ENCODE measurements at regions not wholly inside any gene's neighbourhood (a gene's known extent, or its start where the extent isn't known, plus 50 kb on each side); places are given as distances from the start of the nearest gene placed in this dataset.
A peak's percentile ranks its signal among the peaks of the same experiment; 100 is the strongest.

- peak; percentile 95 for DNase-seq
- Histone ChIP-seq H3K27ac (ENCODE audit: low read length) (peak overlapping the region; percentile 56), H3K4me1 (ENCODE audit: control insufficient read depth, insufficient read depth, low read length) (peaks cover 4% of the 10 kb centered on the region)
Measured at GRCh38 chr4:123299212-123299691, 97.3 kb upstream of the SPRY1 start.

GRCh38 chr4:123300222-123301039, 96.2 kb upstream of the SPRY1 start:
- no peak overlapping the region for H3K4me3 ChIP-seq (ENCODE audit: low read length)
- no peak for DNase-seq
- no peaks in the 10 kb centered on the region for H3K36me3 ChIP-seq (ENCODE audit: control insufficient read depth, insufficient read depth, low read length)
- no CpG with 5 or more reads among the region's 4 CpGs for WGBS (ENCODE audit: insufficient coverage)
- H3K27me3 ChIP-seq (ENCODE audit: control insufficient read depth, insufficient read depth, low read length), result no peaks in the 10 kb centered on the region
- no peak overlapping the region for H3K27ac ChIP-seq (ENCODE audit: low read length)
- no peaks in the 10 kb centered on the region for H3K9me3 ChIP-seq (replicated peaks; ENCODE audit: control insufficient read depth, low read depth, low read length)
- peaks cover 15% of the 10 kb centered on the region for H3K4me1 ChIP-seq (ENCODE audit: control insufficient read depth, insufficient read depth, low read length)

More at GRCh38 chr4:123299212-123299691, 97.3 kb upstream of the SPRY1 start:
- Histone ChIP-seq H3K9me3 (replicated peaks; ENCODE audit: control insufficient read depth, low read depth, low read length) (no peaks in the 10 kb centered on the region), H3K36me3 (ENCODE audit: control insufficient read depth, insufficient read depth, low read length) (no peaks in the 10 kb centered on the region), H3K4me3 (ENCODE audit: low read length) (no peak overlapping the region), H3K27me3 (ENCODE audit: control insufficient read depth, insufficient read depth, low read length) (no peaks in the 10 kb centered on the region)

- Histone ChIP-seq H3K27ac (ENCODE audit: low read length) (no peak overlapping the region), H3K4me1 (ENCODE audit: control insufficient read depth, insufficient read depth, low read length) (peaks cover 15% of the 10 kb centered on the region), H3K36me3 (ENCODE audit: control insufficient read depth, insufficient read depth, low read length) (no peaks in the 10 kb centered on the region), H3K4me3 (ENCODE audit: low read length) (no peak overlapping the region), H3K27me3 (ENCODE audit: control insufficient read depth, insufficient read depth, low read length) (no peaks in the 10 kb centered on the region), H3K9me3 (replicated peaks; ENCODE audit: control insufficient read depth, low read depth, low read length) (no peaks in the 10 kb centered on the region)
- DNase-seq, result no peak
- no CpG with 5 or more reads among the region's 2 CpGs for WGBS (ENCODE audit: insufficient coverage)
Measured at GRCh38 chr4:123301923-123302322, 94.7 kb upstream of the SPRY1 start.

GRCh38 chr4:123304151-123304964, 92.2 kb upstream of the SPRY1 start:
- H3K27ac ChIP-seq (ENCODE audit: low read length), result peak overlapping the region; percentile 74
- H3K36me3 ChIP-seq (ENCODE audit: control insufficient read depth, insufficient read depth, low read length), result no peaks in the 10 kb centered on the region
- no peak overlapping the region for H3K4me3 ChIP-seq (ENCODE audit: low read length)
- no peaks in the 10 kb centered on the region for H3K27me3 ChIP-seq (ENCODE audit: control insufficient read depth, insufficient read depth, low read length)
- H3K4me1 ChIP-seq (ENCODE audit: control insufficient read depth, insufficient read depth, low read length), result peaks cover 15% of the 10 kb centered on the region
- 30% methylated on average over 10 of the region's 17 CpGs for WGBS (ENCODE audit: insufficient coverage)
- no peaks in the 10 kb centered on the region for H3K9me3 ChIP-seq (replicated peaks; ENCODE audit: control insufficient read depth, low read depth, low read length)
- peak; percentile 88 for DNase-seq

GRCh38 chr4:123305736-123306135, 90.9 kb upstream of the SPRY1 start:
- no peaks in the 10 kb centered on the region for H3K9me3 ChIP-seq (replicated peaks; ENCODE audit: control insufficient read depth, low read depth, low read length)
- H3K27me3 ChIP-seq (ENCODE audit: control insufficient read depth, insufficient read depth, low read length), result no peaks in the 10 kb centered on the region
- no peak overlapping the region for H3K27ac ChIP-seq (ENCODE audit: low read length)
- no peak overlapping the region for H3K4me3 ChIP-seq (ENCODE audit: low read length)
- H3K36me3 ChIP-seq (ENCODE audit: control insufficient read depth, insufficient read depth, low read length), result no peaks in the 10 kb centered on the region
- no peak for DNase-seq
- peaks cover 15% of the 10 kb centered on the region for H3K4me1 ChIP-seq (ENCODE audit: control insufficient read depth, insufficient read depth, low read length)
- no CpG with 5 or more reads among the region's 6 CpGs for WGBS (ENCODE audit: insufficient coverage)

- H3K4me3 ChIP-seq (ENCODE audit: low read length), result no peak overlapping the region
- no CpG with 5 or more reads among the region's 2 CpGs for WGBS (ENCODE audit: insufficient coverage)
- H3K27ac ChIP-seq (ENCODE audit: low read length), result no peak overlapping the region
- H3K4me1 ChIP-seq (ENCODE audit: control insufficient read depth, insufficient read depth, low read length), result peaks cover 15% of the 10 kb centered on the region
- DNase-seq, result peak; percentile 90
- no peaks in the 10 kb centered on the region for H3K9me3 ChIP-seq (replicated peaks; ENCODE audit: control insufficient read depth, low read depth, low read length)
- H3K36me3 ChIP-seq (ENCODE audit: control insufficient read depth, insufficient read depth, low read length), result no peaks in the 10 kb centered on the region
- H3K27me3 ChIP-seq (ENCODE audit: control insufficient read depth, insufficient read depth, low read length), result no peaks in the 10 kb centered on the region
Measured at GRCh38 chr4:123306769-123307168, 89.8 kb upstream of the SPRY1 start.

GRCh38 chr4:123308667-123309066, 87.9 kb upstream of the SPRY1 start:
- no peak overlapping the region for H3K27ac ChIP-seq (ENCODE audit: low read length)
- H3K4me1 ChIP-seq (ENCODE audit: control insufficient read depth, insufficient read depth, low read length), result peaks cover 15% of the 10 kb centered on the region
- DNase-seq, result no peak
- H3K27me3 ChIP-seq (ENCODE audit: control insufficient read depth, insufficient read depth, low read length), result no peaks in the 10 kb centered on the region
- H3K4me3 ChIP-seq (ENCODE audit: low read length), result no peak overlapping the region
- no CpG with 5 or more reads among the region's 1 CpG for WGBS (ENCODE audit: insufficient coverage)
- H3K36me3 ChIP-seq (ENCODE audit: control insufficient read depth, insufficient read depth, low read length), result no peaks in the 10 kb centered on the region
- no peaks in the 10 kb centered on the region for H3K9me3 ChIP-seq (replicated peaks; ENCODE audit: control insufficient read depth, low read depth, low read length)

GRCh38 chr4:123312116-123312515, 84.5 kb upstream of the SPRY1 start:
- WGBS (ENCODE audit: insufficient coverage), result no CpG with 5 or more reads among the region's 1 CpG
- Histone ChIP-seq H3K36me3 (ENCODE audit: control insufficient read depth, insufficient read depth, low read length) (no peaks in the 10 kb centered on the region), H3K4me1 (ENCODE audit: control insufficient read depth, insufficient read depth, low read length) (no peaks in the 10 kb centered on the region), H3K9me3 (replicated peaks; ENCODE audit: control insufficient read depth, low read depth, low read length) (no peaks in the 10 kb centered on the region), H3K27ac (ENCODE audit: low read length) (no peak overlapping the region), H3K27me3 (ENCODE audit: control insufficient read depth, insufficient read depth, low read length) (no peaks in the 10 kb centered on the region), H3K4me3 (ENCODE audit: low read length) (no peak overlapping the region)
- DNase-seq, result no peak

GRCh38 chr4:123312951-123313592, 83.5 kb upstream of the SPRY1 start:
- Histone ChIP-seq H3K27me3 (ENCODE audit: control insufficient read depth, insufficient read depth, low read length) (no peaks in the 10 kb centered on the region), H3K36me3 (ENCODE audit: control insufficient read depth, insufficient read depth, low read length) (no peaks in the 10 kb centered on the region), H3K4me1 (ENCODE audit: control insufficient read depth, insufficient read depth, low read length) (no peaks in the 10 kb centered on the region), H3K4me3 (ENCODE audit: low read length) (no peak overlapping the region), H3K27ac (ENCODE audit: low read length) (no peak overlapping the region), H3K9me3 (replicated peaks; ENCODE audit: control insufficient read depth, low read depth, low read length) (no peaks in the 10 kb centered on the region)
- DNase-seq, result peak; percentile 77
- WGBS (ENCODE audit: insufficient coverage), result 46% methylated on average over 6 of the region's 10 CpGs

- no peak overlapping the region for H3K27ac ChIP-seq (ENCODE audit: low read length)
- DNase-seq, result no peak
- no peak overlapping the region for H3K4me3 ChIP-seq (ENCODE audit: low read length)
- WGBS (ENCODE audit: insufficient coverage), result no CpG with 5 or more reads among the region's 1 CpG
- H3K4me1 ChIP-seq (ENCODE audit: control insufficient read depth, insufficient read depth, low read length), result no peaks in the 10 kb centered on the region
- H3K36me3 ChIP-seq (ENCODE audit: control insufficient read depth, insufficient read depth, low read length), result no peaks in the 10 kb centered on the region
- H3K27me3 ChIP-seq (ENCODE audit: control insufficient read depth, insufficient read depth, low read length), result no peaks in the 10 kb centered on the region
- H3K9me3 ChIP-seq (replicated peaks; ENCODE audit: control insufficient read depth, low read depth, low read length), result no peaks in the 10 kb centered on the region
Measured at GRCh38 chr4:123315617-123316016, 81.0 kb upstream of the SPRY1 start.
